NCI-H510A (cell line): ENCODE measurements at regions not wholly inside any gene's neighbourhood (a gene's known extent, or its start where the extent isn't known, plus 50 kb on each side); places are given as distances from the start of the nearest gene placed in this dataset.
"Not testable (repeated sequence)": the region's sequence is repeated elsewhere in the genome, so short reads cannot be mapped to it uniquely, and the experiment has no call there.

Experiments used
- DNase-seq: peaks from one replicate; lab custom pipeline; 2025; lab: John Stamatoyannopoulos, UW

DNA sequence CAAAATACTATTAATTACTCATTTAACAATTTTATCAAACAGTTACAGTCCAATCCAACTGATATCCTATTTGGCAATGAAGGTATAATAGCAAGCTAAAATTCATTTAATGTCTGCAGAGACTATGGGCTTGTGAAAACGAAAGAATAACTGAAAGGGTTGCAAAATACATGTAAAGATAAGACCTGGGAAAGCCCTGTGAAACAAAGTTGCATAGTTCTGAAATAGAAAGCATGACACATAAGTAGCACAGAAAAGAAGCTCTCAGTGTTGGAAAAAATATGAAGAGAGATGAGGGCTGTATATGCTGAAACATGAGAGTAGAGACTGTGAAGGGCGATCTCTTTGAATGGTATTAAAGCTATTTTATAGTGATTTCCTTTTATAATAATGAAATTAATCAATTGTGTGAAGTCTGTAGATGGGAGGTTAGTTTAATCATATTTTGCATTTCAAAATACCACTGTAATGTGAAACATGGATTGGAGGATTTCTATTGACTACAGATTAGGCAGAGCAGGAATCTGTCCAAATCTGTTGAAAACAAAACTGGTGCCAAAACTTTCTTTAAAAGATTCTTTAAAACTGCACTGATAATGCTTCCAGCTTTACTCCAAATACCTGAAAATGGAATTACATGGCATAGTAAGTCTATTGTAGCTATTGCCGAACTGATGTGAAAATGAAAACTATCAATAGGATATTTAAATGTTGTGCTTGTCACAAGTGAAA lies 1518.9 kb upstream of the B3GALT2 start:
- no peak for DNase-seq

DNA sequence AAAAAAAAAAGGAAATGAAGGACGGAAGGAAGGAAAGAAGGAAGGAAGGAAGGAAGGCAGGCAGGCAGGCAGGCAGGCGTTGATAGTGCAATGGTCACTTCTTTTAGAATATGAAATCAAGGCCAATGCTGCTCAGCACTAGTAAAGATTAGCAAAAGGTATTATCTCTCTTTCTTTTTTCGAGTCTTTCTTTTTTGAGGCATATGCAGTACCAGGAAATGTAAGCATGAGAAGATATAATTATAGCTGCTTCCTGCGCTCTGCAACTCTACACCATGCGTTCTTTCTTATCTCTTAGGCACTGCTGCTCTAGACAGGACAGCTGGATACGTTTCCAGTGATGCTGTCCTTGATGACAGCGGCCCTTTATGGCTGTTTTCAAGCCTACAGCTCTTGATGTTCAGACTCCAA lies 1512.5 kb upstream of the B3GALT2 start:
- DNase-seq: no peak

GRCh38 chr1:194693244-194693643 lies 1506.8 kb upstream of the B3GALT2 start:
- no peak for DNase-seq

DNA sequence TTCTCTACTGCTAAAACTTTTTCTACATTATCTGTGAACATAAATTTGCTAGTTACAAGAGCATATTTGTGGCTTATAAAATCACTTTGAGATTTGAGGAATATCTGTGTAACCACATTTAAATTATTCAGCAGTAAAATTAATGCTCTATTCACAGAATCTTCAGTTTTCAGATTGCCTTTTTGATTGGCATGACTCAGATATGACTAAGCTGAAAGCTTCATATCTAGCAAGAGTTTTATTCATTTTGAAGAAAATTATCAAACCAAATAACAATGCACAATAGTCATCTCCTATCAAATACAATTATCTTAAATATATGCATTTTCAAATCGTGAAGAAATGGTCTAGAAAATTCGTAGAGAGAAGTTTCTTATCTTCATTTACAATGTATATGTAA lies 1498.2 kb upstream of the B3GALT2 start:
- DNase-seq: no peak

DNA sequence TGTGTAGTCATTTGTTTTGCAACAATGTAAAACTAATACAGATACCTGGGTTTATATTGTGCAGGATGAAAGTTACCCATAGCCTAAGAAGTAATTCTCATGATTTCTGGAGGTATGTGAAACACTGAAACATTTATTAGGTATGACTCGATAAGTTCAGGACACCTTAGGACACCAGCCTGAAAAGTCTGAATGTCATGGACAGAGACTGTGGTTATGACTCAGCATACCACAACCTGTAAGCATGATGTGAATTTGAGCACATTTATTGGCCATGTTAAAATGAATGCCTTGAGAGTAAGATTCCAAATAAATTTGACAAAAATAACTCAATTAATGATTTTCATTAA lies 1471.7 kb upstream of the B3GALT2 start:
- no peak for DNase-seq

DNA sequence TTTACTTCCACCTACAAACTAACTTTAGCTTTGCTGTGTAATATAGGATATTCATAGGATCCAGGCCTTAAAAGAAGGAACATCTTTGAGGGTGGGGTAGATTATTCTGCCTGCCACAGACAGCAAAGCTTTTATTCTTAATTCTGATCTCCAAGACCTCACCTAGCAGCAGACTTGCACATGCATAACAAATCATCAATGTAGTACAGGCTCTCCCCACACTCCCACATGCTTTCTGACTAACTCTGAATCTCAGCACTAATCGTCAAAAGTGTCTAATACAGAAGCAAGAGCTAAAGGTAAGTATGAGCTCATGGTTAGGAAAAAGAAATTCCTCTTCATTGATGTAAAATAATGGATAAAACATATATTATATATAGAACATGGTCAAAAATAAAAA lies 1468.5 kb upstream of the B3GALT2 start:
- no peak for DNase-seq

- DNase-seq: no peak
Observed at GRCh38 chr1:194653385-194653784, 1467.0 kb upstream of the B3GALT2 start.

GRCh38 chr1:194647118-194647517 lies 1460.7 kb upstream of the B3GALT2 start:
- no peak for DNase-seq

- DNase-seq: no peak
Observed at GRCh38 chr1:194644528-194644927, 1458.1 kb upstream of the B3GALT2 start.

GRCh38 chr1:194640322-194640721 lies 1453.9 kb upstream of the B3GALT2 start:
- DNase-seq: no peak

DNA sequence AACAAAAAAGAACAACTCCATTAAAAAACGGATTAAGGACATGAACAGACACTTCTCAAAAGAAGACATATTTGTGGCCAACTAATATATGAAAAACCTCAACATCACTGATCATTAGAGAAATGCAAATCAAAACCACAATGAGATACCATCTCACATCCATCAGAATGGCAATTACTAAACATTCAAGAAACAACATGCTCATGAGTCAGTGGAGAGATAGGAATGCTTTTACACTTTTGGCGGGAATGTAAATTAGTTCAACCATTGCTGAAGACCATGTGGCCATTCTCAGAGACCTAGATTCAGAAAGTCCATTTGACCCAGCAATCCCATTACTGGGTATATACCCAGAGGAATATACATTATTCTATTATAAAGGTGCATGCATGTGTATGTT lies 1442.6 kb upstream of the B3GALT2 start:
- no peak for DNase-seq

- no peak for DNase-seq
Observed at GRCh38 chr1:194624833-194625232, 1438.4 kb upstream of the B3GALT2 start.

DNA sequence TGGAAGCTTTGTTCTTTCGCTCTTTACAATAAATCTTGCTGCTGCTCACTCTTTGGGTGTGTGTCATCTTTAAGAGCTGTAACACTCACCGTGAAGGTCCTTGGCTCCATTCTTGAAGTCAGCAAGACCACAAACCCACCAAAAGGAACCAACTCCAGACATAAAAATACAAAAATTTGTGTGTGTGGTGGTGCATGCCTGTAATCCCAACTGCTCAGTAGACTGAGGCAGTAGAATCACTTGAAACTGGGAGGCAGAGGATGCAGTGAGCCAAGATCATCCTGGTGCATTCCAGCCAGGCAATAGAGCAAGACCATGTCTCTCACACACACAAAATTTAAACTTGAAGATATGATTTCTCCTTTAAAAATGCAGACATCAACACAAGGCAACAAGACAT lies 1431.7 kb upstream of the B3GALT2 start:
- no peak for DNase-seq

DNA sequence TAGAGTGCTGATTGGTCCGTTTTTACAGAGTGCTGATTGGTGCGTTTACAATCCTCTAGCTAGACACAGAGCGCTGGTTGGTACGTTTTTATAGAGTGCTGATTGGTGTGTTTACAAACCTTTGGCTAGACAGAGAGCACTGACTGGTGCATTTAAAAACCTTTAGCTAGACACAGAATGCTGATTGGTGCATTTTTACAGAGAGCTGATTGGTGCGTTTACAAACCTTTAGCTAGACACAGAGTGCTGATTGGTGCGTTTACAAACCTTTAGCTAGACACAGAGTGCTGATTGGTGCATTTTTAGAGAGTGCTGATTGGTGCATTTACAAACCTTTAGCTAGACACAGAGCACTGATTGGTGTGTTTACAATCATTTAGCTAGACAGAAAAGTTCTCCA lies 1430.9 kb upstream of the B3GALT2 start:
- DNase-seq: not testable (repeated sequence)

- no peak for DNase-seq
Observed at GRCh38 chr1:194616835-194617234, 1430.4 kb upstream of the B3GALT2 start.

GRCh38 chr1:194602184-194602583 lies 1415.8 kb upstream of the B3GALT2 start:
- no peak for DNase-seq

GRCh38 chr1:194600716-194601115 lies 1414.3 kb upstream of the B3GALT2 start:
- DNase-seq: no peak

DNA sequence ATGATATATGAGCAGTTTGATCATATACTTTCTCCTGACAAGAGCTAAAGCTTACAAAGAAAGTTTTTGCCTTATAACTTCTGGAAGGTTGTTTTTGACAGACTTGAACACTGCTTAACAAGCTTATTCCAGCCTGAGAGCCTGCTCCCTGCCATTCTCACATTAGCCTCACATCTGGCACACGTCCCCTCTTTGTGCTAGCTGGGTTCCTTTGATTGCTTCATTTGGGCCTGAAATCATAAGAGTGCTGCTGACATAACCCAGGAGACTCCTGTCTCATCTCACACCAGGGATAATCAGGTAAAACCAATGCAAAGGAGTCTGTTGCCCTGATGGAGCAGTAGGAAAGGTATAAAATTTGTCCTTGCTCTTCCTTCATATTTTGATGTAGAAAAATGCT lies 1411.7 kb upstream of the B3GALT2 start:
- no peak for DNase-seq

GRCh38 chr1:194586302-194586701 lies 1399.9 kb upstream of the B3GALT2 start:
- no peak for DNase-seq

GRCh38 chr1:194584052-194584451 lies 1397.6 kb upstream of the B3GALT2 start:
- DNase-seq: no peak

DNA sequence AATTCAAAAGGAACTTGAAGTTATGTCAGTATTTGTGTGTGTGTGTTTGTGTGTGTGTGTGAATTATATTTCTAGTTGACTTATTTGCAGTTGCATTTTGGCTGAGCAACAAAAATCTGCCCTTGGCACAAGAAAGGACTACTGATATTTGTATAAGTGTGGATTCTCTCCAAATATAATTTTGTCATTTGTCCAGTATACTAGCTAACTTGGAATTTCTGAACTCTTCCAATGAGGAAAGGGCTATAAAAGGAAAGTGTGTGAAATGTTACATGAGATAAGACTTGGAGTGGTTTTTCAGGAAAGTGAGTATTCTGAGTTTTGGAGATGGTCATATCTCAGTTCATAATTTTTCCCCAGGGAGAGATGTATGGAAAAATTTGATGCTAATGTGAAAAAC lies 1384.1 kb upstream of the B3GALT2 start:
- DNase-seq: no peak

DNA sequence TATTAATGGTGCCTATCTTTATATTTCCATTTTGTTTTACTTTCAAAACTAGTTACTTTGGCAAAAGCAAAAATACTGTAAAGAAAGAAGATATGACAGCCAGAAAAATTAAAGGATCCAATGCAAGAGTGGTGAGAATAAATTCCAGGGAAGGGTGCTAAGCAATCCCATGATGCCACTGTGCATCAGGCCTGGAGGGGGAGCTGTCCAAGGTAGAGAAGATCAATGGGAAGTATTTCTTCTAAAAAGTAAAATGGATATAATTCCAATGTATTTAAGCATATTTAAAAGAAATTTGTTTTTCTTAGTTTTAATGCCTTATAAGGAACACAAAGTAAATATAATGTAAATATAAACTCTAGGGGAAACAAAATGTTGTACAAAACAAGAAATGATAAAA lies 1382.2 kb upstream of the B3GALT2 start:
- DNase-seq: no peak

DNA sequence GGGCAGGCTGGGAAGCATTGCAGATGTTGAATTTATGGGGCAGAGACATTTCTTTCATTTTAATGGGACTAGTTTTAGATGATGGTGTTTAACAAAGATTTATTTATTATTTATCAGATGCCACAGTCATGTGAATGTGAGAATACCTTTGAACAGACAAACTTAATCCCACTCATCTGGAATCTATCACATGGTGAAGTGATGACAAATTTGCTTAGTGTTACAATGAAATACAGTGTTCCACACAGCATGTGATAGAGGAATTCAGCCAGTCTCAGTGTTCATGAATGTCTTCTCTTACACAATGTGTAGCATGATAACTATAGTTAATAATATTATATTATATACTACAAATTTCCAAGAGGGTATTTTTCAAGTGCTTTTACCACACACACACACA lies 1361.7 kb upstream of the B3GALT2 start:
- no peak for DNase-seq

DNA sequence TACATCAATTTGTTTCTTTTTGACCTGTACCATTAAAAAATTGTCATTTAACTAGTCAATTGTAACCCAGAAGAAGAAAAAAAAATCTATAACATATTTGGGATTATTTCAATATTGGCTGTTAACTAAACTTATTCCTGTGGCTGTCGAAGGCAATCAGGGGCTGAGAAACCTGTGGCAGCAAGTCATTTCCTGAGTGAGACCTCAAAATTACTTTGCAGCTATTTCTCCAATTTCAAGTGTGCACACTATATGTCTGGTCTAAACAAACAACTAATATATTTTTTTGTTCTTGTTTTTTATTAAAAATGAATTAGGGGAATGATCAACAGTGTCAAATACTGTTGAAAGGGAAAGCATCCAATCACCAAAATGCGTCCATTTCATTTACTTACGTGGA lies 1357.6 kb upstream of the B3GALT2 start:
- no peak for DNase-seq

DNA sequence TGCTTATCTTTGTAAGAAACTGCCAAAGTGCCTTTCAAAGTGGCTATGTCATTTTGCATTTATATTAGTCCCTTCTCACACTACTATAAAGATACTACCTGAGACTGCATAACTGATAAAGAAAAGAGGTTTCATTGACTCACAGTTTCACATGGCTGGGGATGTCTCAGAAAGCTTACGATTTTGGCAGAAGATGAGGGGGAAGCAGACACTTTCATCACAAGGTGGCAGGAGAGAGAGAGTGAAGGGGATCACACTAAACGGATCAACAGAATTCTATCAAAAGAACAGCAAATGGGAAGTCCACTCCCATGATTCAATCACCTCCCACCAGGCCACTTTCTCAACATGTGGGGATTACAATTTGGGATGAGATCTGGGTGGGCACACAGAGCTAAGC lies 1352.0 kb upstream of the B3GALT2 start:
- DNase-seq: no peak
